Ishikawa (cell line): ENCODE measurements at regions not wholly inside any gene's neighbourhood (a gene's known extent, or its start where the extent isn't known, plus 50 kb on each side); places are given as distances from the start of the nearest gene placed in this dataset.

Experiments
- CEBPB ChIP-seq: IDR thresholded peaks from 2 replicates; pipeline ENCODE4 v1.6.1; 2012
- CREB1 ChIP-seq: IDR thresholded peaks from 2 replicates; pipeline ENCODE4 v1.6.1; 2012; ENCODE audit warnings: low read depth
- EGR1 ChIP-seq: IDR thresholded peaks from 2 replicates; pipeline ENCODE4 v1.6.1; 2012
- EP300 ChIP-seq: IDR thresholded peaks from 2 replicates; pipeline ENCODE4 v1.6.1; 2012; ENCODE audit warnings: borderline replicate concordance
- FOXM1 ChIP-seq: IDR thresholded peaks from 2 replicates; pipeline ENCODE4 v1.6.1; 2012; ENCODE audit warnings: low read depth, borderline replicate concordance
- MAX ChIP-seq: IDR thresholded peaks from 2 replicates; pipeline ENCODE4 v1.6.1; 2012
- NFIC ChIP-seq: IDR thresholded peaks from 2 replicates; pipeline ENCODE4 v1.6.1; 2012
- RAD21 ChIP-seq: IDR thresholded peaks from 2 replicates; pipeline ENCODE4 v1.6.1; 2012; ENCODE audit warnings: low read depth
- REST ChIP-seq: IDR thresholded peaks from 2 replicates; pipeline ENCODE4 v1.6.1; 2012; ENCODE audit warnings: low read depth, mild to moderate bottlenecking
- TAF1 ChIP-seq: IDR thresholded peaks from 2 replicates; pipeline ENCODE4 v1.6.1; 2012; ENCODE audit warnings: low read depth, mild to moderate bottlenecking
- TCF12 ChIP-seq: IDR thresholded peaks from 2 replicates; pipeline ENCODE4 v1.6.1; 2012; ENCODE audit warnings: low read depth
- TEAD4 ChIP-seq: IDR thresholded peaks from 2 replicates; pipeline ENCODE4 v1.6.1; 2012
- USF1 ChIP-seq: IDR thresholded peaks from 2 replicates; pipeline ENCODE4 v1.6.1; 2012
- YY1 ChIP-seq: IDR thresholded peaks from 2 replicates; pipeline ENCODE4 v1.6.1; 2012; ENCODE audit warnings: low read depth
- ZBTB7A ChIP-seq: IDR thresholded peaks from 2 replicates; pipeline ENCODE4 v1.6.1; 2012; ENCODE audit warnings: low read depth

- TF ChIP-seq NFIC (no peak), EP300 (no peak), TCF12 (no peak), USF1 (no peak), REST (no peak), EGR1 (no peak)
Observed at GRCh38 chr2:181253438-181253837, 203.7 kb upstream of the ITGA4 start.

- TF ChIP-seq YY1 (no peak), MAX (no peak), USF1 (no peak), REST (no peak), RAD21 (no peak), TAF1 (no peak), ZBTB7A (no peak), EGR1 (no peak), NFIC (no peak), TEAD4 (no peak), EP300 (no peak), CREB1 (no peak)
Observed at GRCh38 chr2:181255651-181256050, 201.5 kb upstream of the ITGA4 start.

GRCh38 chr2:181258720-181259119, 198.5 kb upstream of the ITGA4 start:
- TF ChIP-seq TEAD4, result no peak
- TF ChIP-seq EP300, result no peak
- TF ChIP-seq EGR1, result no peak
- no peak for TF ChIP-seq CREB1
- no peak for TF ChIP-seq CEBPB
- TF ChIP-seq TCF12, result no peak

GRCh38 chr2:181262782-181263181, 194.4 kb upstream of the ITGA4 start:
- TF ChIP-seq EP300 (no peak), USF1 (no peak), TEAD4 (no peak)

GRCh38 chr2:181264001-181264400, 193.2 kb upstream of the ITGA4 start:
- TF ChIP-seq CEBPB (no peak), USF1 (no peak)

GRCh38 chr2:181264441-181264840, 192.7 kb upstream of the ITGA4 start:
- TF ChIP-seq EP300 (no peak), USF1 (no peak), YY1 (no peak), ZBTB7A (no peak), TAF1 (no peak), TCF12 (no peak), FOXM1 (no peak), RAD21 (no peak), EGR1 (no peak), CREB1 (no peak), CEBPB (no peak), MAX (no peak), TEAD4 (no peak)
